Upper lobe of left lung (tissue), 6 donors: ENCODE measurements at regions not wholly inside any gene's neighbourhood (a gene's known extent, or its start where the extent isn't known, plus 50 kb on each side); places are given as distances from the start of the nearest gene placed in this dataset.

Experiments used
- ATAC-seq, 2 donors: fragments of 200-7000 bp; cut with Tn5 transposase; one replicate each; pipeline ENCODE4 v1.9.1; 2022; ENCODE audit warnings: mild to moderate bottlenecking in 2 of 2, moderate library complexity in 2 of 2; ENCODE audit not compliant: low FRiP score in 2 of 2
- DNase-seq, 2 donors: peaks; one replicate each; pipeline ENCODE4 v3.0.0-alpha.2; 2019 to 2020
- H3K27ac ChIP-seq, 4 donors: fragments of 200-600 bp; sonication (generic); one replicate each; pipeline ENCODE4 v1.5.1; 2016 to 2019
- H3K27me3 ChIP-seq, 4 donors: fragments of 200-600 bp; sonication (generic); one replicate each; pipeline ENCODE4 v1.5.1; 2017 to 2019
- H3K36me3 ChIP-seq, 4 donors: fragments of 200-600 bp; sonication (generic); one replicate each; pipeline ENCODE4 v1.5.1; 2016 to 2019
- H3K4me1 ChIP-seq, 4 donors: fragments of 200-600 bp; sonication (generic); one replicate each; pipeline ENCODE4 v1.5.1; 2018 to 2019
- H3K4me3 ChIP-seq, 4 donors: fragments of 200-600 bp; sonication (generic); one replicate each; pipeline ENCODE4 v1.5.1; 2017 to 2019; ENCODE audit warnings: mild to moderate bottlenecking in 2 of 4, moderate library complexity in 1 of 4
- H3K9me3 ChIP-seq, 4 donors: fragments of 200-600 bp; sonication (generic); one replicate each; pipeline ENCODE4 v1.5.1; 2018 to 2019
- EP300 ChIP-seq, 4 donors: sonication (generic); formaldehyde crosslinking; IDR thresholded peaks; one replicate each; pipeline ENCODE4 v1.5.1; 2017; ENCODE audit warnings: antibody characterized with exemption in 4 of 4, control low read depth in 2 of 4
- POLR2A ChIP-seq, 4 donors: fragments of 450-650 bp; IDR thresholded peaks; one replicate each; pipeline ENCODE4 v1.5.1; 2016 to 2017; ENCODE audit warnings: antibody characterized with exemption in 4 of 4, mild to moderate bottlenecking in 2 of 4
- POLR2AphosphoS5 ChIP-seq, 2 donors: sonication (generic); formaldehyde crosslinking; IDR thresholded peaks; one replicate each; pipeline ENCODE4 v1.5.1; 2017; ENCODE audit warnings: antibody characterized with exemption in 2 of 2
- WGBS, 2 donors: methylation state at CpG; one replicate each; pipeline ENCODE4 v1.1.5; 2017 to 2018; 5-methylcytosine and 5-hydroxymethylcytosine counted together
- TF ChIP-seq, protein P1 (sequence below), 6 experiments: fragments of 450-650 bp in 4 of 6; fragments of 200-600 bp in 2 of 6; sonication (generic) in 2 of 6; IDR thresholded peaks; one replicate each; pipeline ENCODE4 v1.5.1; 2016 to 2019; ENCODE audit warnings: antibody characterized with exemption in 6 of 6
- donor health status: DM: no; HTN: no; CAD: no; lungs with moderate emphysema.
- donor health status: DM: no; HTN: yes; CAD: no; lungs with severe emphysema.

DNA sequence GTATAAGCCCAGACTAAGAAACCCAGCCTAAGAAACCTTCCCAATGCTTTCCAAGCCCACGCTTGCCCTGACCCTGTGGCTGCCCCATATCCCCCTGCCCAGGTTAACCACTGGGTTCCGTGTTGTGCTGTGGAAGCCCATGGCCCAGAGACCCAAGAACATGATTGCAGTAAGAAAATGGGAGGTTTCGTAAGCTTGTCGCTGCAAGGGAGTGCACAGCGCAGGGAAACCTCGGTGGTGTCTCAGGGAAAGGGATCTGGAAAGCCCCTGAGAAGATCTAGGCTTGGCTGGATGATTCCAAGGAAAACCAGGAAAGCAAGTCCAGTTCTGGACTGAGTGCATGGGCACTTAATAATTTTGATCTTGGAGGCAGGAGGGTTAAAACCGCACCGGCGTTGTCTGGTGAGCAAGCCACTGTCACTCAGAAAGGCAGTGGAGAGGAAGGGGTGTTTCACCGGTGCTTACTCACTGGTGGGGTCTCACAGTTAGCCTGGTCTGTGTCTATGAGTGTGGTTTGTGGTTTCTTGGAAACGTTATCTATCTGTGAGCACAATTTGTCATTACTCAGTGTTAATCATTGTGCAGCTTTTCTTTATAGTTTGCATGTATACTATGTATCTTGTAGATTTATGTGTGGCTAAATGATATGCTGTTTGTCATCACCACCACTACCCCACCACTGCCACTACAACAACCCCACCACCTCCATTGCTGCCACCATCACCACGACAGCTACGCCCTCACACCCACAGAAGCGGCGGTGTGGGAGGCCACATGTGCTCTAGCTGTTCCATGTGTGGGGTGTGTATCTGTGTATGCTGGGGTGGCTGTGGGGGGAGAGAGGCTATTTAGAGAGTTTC is 53.3 kb upstream of the PRDM11 start:
- 56 to 72% methylated on average over 15 of the region's 15 CpGs for WGBS, 2 donors
- Histone ChIP-seq H3K4me3 (no peak overlapping the region), H3K27me3 (no peaks in the 10 kb centered on the region), H3K9me3 (no peaks in the 10 kb centered on the region), H3K4me1 (peaks cover 11 to 35% (median 24%) of the 10 kb centered on the region in 4 donors), H3K27ac (no peak overlapping the region), H3K36me3 (no peaks in the 10 kb centered on the region)
- no peak for TF ChIP-seq POLR2AphosphoS5 (IDR thresholded peaks at IDR 0.05)
- no peak for TF ChIP-seq POLR2A (IDR thresholded peaks at IDR 0.05)
- TF ChIP-seq, protein P1, sequence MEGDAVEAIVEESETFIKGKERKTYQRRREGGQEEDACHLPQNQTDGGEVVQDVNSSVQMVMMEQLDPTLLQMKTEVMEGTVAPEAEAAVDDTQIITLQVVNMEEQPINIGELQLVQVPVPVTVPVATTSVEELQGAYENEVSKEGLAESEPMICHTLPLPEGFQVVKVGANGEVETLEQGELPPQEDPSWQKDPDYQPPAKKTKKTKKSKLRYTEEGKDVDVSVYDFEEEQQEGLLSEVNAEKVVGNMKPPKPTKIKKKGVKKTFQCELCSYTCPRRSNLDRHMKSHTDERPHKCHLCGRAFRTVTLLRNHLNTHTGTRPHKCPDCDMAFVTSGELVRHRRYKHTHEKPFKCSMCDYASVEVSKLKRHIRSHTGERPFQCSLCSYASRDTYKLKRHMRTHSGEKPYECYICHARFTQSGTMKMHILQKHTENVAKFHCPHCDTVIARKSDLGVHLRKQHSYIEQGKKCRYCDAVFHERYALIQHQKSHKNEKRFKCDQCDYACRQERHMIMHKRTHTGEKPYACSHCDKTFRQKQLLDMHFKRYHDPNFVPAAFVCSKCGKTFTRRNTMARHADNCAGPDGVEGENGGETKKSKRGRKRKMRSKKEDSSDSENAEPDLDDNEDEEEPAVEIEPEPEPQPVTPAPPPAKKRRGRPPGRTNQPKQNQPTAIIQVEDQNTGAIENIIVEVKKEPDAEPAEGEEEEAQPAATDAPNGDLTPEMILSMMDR (IDR thresholded peaks at IDR 0.05): no peak
- TF ChIP-seq EP300 (IDR thresholded peaks at IDR 0.05): no peak
- ATAC-seq: no peak
- DNase-seq: no peak

DNA sequence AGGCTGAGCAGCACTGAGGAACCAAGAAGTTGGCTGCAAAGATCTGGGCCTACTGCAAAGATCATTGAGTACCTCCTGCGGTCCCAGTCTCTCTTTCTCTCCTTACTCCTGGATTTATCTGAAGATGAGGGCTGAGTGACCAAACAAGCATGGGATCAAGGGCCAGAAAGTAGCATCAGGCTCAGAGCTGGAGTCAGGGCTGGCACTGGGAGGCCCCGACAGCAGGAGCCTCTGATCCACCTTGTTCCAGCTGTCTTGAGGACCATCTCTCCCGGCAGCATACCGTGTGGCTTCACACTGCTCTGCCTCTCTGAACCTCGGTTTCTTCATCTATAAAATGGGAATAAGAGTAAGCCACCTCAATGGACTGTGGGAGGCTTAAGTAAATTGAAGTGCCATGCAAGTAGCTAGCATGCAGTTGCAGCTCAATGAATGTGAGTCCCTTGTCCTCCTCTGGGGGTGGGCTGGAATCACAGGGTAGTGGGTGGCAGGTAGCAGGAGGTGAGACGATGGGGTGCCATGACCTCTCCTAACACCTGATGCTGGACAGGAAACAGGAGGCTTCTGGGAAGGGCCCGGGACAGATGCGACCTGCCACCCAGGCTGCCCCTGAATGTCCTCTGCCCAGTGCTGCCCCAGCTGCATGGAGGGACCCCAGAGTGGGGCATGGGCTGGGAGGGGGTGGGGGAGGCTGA is 52.5 kb upstream of the PRDM11 start:
- 87 to 88% methylated on average over 8 of the region's 8 CpGs for WGBS, 2 donors
- peaks cover 11 to 35% (median 22%) of the 10 kb centered on the region in 4 donors for H3K4me1 ChIP-seq
- no peaks in the 10 kb centered on the region for H3K36me3 ChIP-seq
- no peak overlapping the region for H3K4me3 ChIP-seq
- no peaks in the 10 kb centered on the region for H3K9me3 ChIP-seq
- H3K27me3 ChIP-seq: no peaks in the 10 kb centered on the region
- DNase-seq (no peak), ATAC-seq (no peak)
- H3K27ac ChIP-seq: no peak overlapping the region
- no peak for TF ChIP-seq EP300 (IDR thresholded peaks at IDR 0.05)
- no peak for TF ChIP-seq POLR2AphosphoS5 (IDR thresholded peaks at IDR 0.05)
- TF ChIP-seq, protein P1 (IDR thresholded peaks at IDR 0.05): no peak
- no peak for TF ChIP-seq POLR2A (IDR thresholded peaks at IDR 0.05)

DNA sequence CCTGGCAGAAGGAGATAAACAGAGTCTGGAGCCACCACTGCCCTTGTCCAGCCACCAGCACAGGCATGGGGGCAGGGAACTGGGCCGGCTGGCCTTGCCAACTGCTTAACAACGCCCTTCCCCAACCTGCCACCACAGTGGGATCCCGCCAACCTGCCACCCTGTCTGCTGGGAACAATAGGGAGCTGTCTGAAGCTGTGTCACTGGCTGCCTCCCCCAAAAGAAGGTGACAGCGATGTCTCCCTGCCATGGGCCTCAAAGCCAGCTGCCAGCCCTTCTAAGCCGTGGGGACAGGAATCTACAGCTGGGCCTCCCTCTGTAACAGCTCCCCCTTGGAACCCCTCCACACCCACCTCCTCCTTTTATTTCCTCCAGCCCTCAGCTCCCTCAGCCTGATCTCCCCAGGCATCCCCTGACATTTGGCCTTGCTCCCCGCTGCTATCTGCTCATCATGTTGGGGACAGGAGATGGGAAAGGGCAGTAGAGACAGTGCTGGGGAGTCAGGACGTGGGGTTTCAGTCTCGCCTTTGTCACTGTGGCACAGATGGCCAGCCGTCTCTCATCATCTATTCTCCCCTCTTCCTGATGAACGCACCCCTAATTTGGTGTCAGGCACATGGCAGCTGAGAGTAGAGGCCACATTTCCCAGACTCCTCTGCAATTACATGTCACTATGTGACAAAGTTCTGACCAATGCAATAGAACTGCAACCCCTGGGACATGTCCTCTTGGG is 51.3 kb upstream of the PRDM11 start:
- ATAC-seq: no peak
- no peaks in the 10 kb centered on the region for H3K27me3 ChIP-seq
- DNase-seq: no peak
- H3K27ac ChIP-seq: no peak overlapping the region
- WGBS, 2 donors: 81% methylated on average over 10 of the region's 10 CpGs
- H3K4me3 ChIP-seq: no peak overlapping the region
- peaks cover 7 to 29% (median 16%) of the 10 kb centered on the region in 4 donors for H3K4me1 ChIP-seq
- TF ChIP-seq POLR2AphosphoS5 (IDR thresholded peaks at IDR 0.05): no peak
- TF ChIP-seq, protein P1 (IDR thresholded peaks at IDR 0.05): no peak
- TF ChIP-seq POLR2A (IDR thresholded peaks at IDR 0.05): no peak
- no peak for TF ChIP-seq EP300 (IDR thresholded peaks at IDR 0.05)
- H3K9me3 ChIP-seq: no peaks in the 10 kb centered on the region
- H3K36me3 ChIP-seq: no peaks in the 10 kb centered on the region

DNA sequence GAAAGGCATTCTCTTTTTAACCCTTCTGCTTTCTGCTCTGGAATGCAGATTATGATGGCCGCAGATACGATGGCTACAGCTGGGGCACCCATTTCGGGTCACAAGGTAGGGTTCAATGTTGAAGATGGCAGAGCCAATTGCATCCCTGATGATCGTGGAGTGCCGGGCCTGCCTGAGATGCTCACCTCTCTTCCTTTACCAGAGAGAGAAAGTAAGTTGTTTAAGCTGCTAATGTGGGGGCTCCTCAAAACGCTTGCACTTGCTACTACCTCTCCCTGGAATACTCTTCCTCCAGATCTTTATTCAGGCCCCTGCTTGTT is 50.8 kb upstream of the PRDM11 start:
- no peak for DNase-seq
- WGBS, 2 donors: 82 to 86% methylated on average over 6 of the region's 6 CpGs
- TF ChIP-seq POLR2A (IDR thresholded peaks at IDR 0.05): no peak
- TF ChIP-seq POLR2AphosphoS5 (IDR thresholded peaks at IDR 0.05): no peak
- TF ChIP-seq, protein P1 (IDR thresholded peaks at IDR 0.05): no peak
- no peak for TF ChIP-seq EP300 (IDR thresholded peaks at IDR 0.05)

More for the DNA sequence above, 50.8 kb upstream of the PRDM11 start:
- Histone ChIP-seq H3K4me1 (peaks cover 7 to 29% (median 16%) of the 10 kb centered on the region in 4 donors), H3K27ac (no peak overlapping the region), H3K27me3 (no peaks in the 10 kb centered on the region), H3K36me3 (no peaks in the 10 kb centered on the region), H3K4me3 (no peak overlapping the region), H3K9me3 (no peaks in the 10 kb centered on the region)
- ATAC-seq: no peak
